K562 (cell line): ENCODE measurements at regions not wholly inside any gene's neighbourhood (a gene's known extent, or its start where the extent isn't known, plus 50 kb on each side); places are given as distances from the start of the nearest gene placed in this dataset.

Source experiments
- ATAC-seq: fragments of 200-7000 bp; cut with Tn5 transposase; 3 replicates; pipeline ENCODE4 v1.9.1; 2020; ENCODE audit warnings: moderate library complexity
- BruUV-seq: library from RNA; stranded (reverse); fragments of 400-500 nt; replicated peaks from 2 replicates; lab custom pipeline; 2021; lab: Mats Ljungman, UMichigan
- CTCF ChIA-PET: fragments of 300-600 bp; formaldehyde crosslinking; extraction: SDS; loops from one replicate; lab custom pipeline; 2021; ENCODE audit warnings: low intra/inter-chr PET ratio; lab: Yijun Ruan, JAX
- POLR2A ChIA-PET: fragments of 300-600, 350-650 bp; sonication (Branson Sonifier 250); formaldehyde crosslinking; extraction: SDS; loops from one replicate; lab custom pipeline; 2021; ENCODE audit warnings: antibody characterized with exemption, inconsistent platforms; lab: Yijun Ruan, JAX
- DNase-seq, 4 experiments: peaks; one replicate each; pipeline versions ENCODE4 v3.0.0 to v3.0.0-alpha.2; 2011 to 2018; ENCODE audit warnings: low spot score in 3 of 4, mixed read lengths in 3 of 4; ENCODE audit errors: extremely low read depth in 1 of 4
- FAIRE-seq: peaks from 2 replicates; lab custom pipeline; 2011; peaks lifted over from hg19 to GRCh38; lab: Jason Lieb, UNC
- H2AFZ ChIP-seq: 2 replicates; pipeline ENCODE4 v1.6.0; 2011; ENCODE audit warnings: low read depth, low read length, control low read depth, inconsistent platforms
- H3K27ac ChIP-seq: fragments of 200-600 bp; 3 replicates; pipeline ENCODE4 v1.8.0; 2011; ENCODE audit warnings: low read depth, mild to moderate bottlenecking, control low read depth, inconsistent platforms, low read length, moderate library complexity, mixed read lengths; ENCODE audit errors: extremely low read depth
- H3K27me3 ChIP-seq, 2 experiments: fragments of 300-600 bp in 1 of 2; 2 replicates in 1 of 2; 3 replicates in 1 of 2; pipeline versions ENCODE4 v1.6.0 to v1.8.0; 2011; ENCODE audit warnings: inconsistent platforms in 2 of 2, low read length in 2 of 2, mild to moderate bottlenecking in 1 of 2, mixed read lengths in 1 of 2, moderate library complexity in 1 of 2; ENCODE audit not compliant: control insufficient read depth in 2 of 2, insufficient read depth in 2 of 2
- H3K36me3 ChIP-seq: fragments of 300-600 bp; 3 replicates; pipeline ENCODE4 v1.8.0; 2011; ENCODE audit warnings: mild to moderate bottlenecking, low read length, inconsistent platforms; ENCODE audit not compliant: control insufficient read depth, insufficient read depth
- H3K4me1 ChIP-seq, 2 experiments: fragments of 200-600 bp in 1 of 2; replicated peaks in 1 of 2; 2 replicates in 1 of 2; 3 replicates in 1 of 2; pipeline versions ENCODE4 v1.5.1 to v1.8.0; 2011; ENCODE audit warnings: inconsistent platforms in 2 of 2, low read length in 2 of 2, mild to moderate bottlenecking in 1 of 2, mixed read lengths in 1 of 2, moderate library complexity in 1 of 2; ENCODE audit not compliant: control insufficient read depth in 2 of 2, insufficient read depth in 2 of 2
- H3K4me2 ChIP-seq: 2 replicates; pipeline ENCODE4 v1.6.1; 2011; ENCODE audit warnings: low read length, control low read depth, inconsistent platforms, mixed read lengths; ENCODE audit not compliant: insufficient read depth
- H3K4me3 ChIP-seq: fragments of 200-600 bp; sonication (generic), shearing (Covaris generic); 2 replicates; pipeline ENCODE4 v1.5.1; 2016; ENCODE audit warnings: control low read depth, inconsistent platforms
- H3K79me2 ChIP-seq: fragments of 200-600 bp; 3 replicates; pipeline ENCODE4 v1.8.0; 2011; ENCODE audit warnings: low read length, inconsistent platforms; ENCODE audit not compliant: control insufficient read depth, insufficient read depth
- H3K9ac ChIP-seq, 2 experiments: 2 replicates each; pipeline versions ENCODE4 v1.6.0 to v1.6.1; 2011; ENCODE audit warnings: low read depth in 2 of 2, low read length in 2 of 2, control low read depth in 1 of 2, inconsistent platforms in 1 of 2, mild to moderate bottlenecking in 1 of 2, mixed read lengths in 1 of 2; ENCODE audit not compliant: insufficient read depth in 1 of 2
- H3K9me1 ChIP-seq: one replicate; pipeline ENCODE4 v1.6.0; 2011; ENCODE audit warnings: inconsistent platforms, mild to moderate bottlenecking, low read length, moderate library complexity; ENCODE audit not compliant: control insufficient read depth, insufficient read depth
- H3K9me3 ChIP-seq: replicated peaks from 2 replicates; pipeline ENCODE4 v1.5.1; 2011; ENCODE audit warnings: low read depth, low read length, inconsistent platforms; ENCODE audit not compliant: control insufficient read depth, insufficient read depth
- H4K20me1 ChIP-seq: replicated peaks from 2 replicates; pipeline ENCODE4 v1.6.1; 2011; ENCODE audit warnings: low read length, inconsistent platforms, mixed read lengths; ENCODE audit not compliant: control insufficient read depth, insufficient read depth
- CTBP1 ChIP-seq: fragments of 450-650 bp; IDR thresholded peaks from 2 replicates; pipeline ENCODE4 v1.6.1; 2016; ENCODE audit warnings: borderline replicate concordance
- E2F6 ChIP-seq, 2 experiments: IDR thresholded peaks; 2 replicates each; pipeline ENCODE4 v1.6.1; 2011; ENCODE audit warnings: borderline replicate concordance in 1 of 2, control low read depth in 1 of 2, low read depth in 1 of 2, low read length in 1 of 2, mild to moderate bottlenecking in 1 of 2, mixed read lengths in 1 of 2, moderate library complexity in 1 of 2; ENCODE audit not compliant: insufficient read depth in 1 of 2, insufficient read length in 1 of 2, poor library complexity in 1 of 2, severe bottlenecking in 1 of 2; ENCODE audit errors: extremely low read depth in 1 of 2
- KAT8 ChIP-seq: fragments of 450-650 bp; IDR thresholded peaks from 2 replicates; pipeline ENCODE4 v1.6.1; 2016; ENCODE audit warnings: low read depth, mild to moderate bottlenecking
- NFATC3 ChIP-seq: fragments of 450-650 bp; IDR thresholded peaks from 2 replicates; pipeline ENCODE4 v1.6.1; 2017; ENCODE audit warnings: mild to moderate bottlenecking
- RBFOX2 ChIP-seq: fragments of 200-400 bp; formaldehyde crosslinking; IDR thresholded peaks from 2 replicates; pipeline ENCODE4 v1.6.1; 2017; ENCODE audit warnings: low read depth, mild to moderate bottlenecking, low read length, moderate library complexity
- VEZF1 ChIP-seq: fragments of 200-800 bp; sonication (Bioruptor generic); IDR thresholded peaks from 2 replicates; pipeline ENCODE4 v1.6.1; 2017; ENCODE audit warnings: missing genetic modification characterization, missing compliant biosample characterization
- ZNF699 ChIP-seq: fragments of 250-450 bp; sonication (Bioruptor Pico); IDR thresholded peaks from 2 replicates; pipeline ENCODE4 v1.8.0; 2021; ENCODE audit warnings: mild to moderate bottlenecking, moderate library complexity; ENCODE audit not compliant: insufficient replicate concordance
- whole genome bisulfite sequencing: fragments of 100-300 bp; shearing (Covaris generic); methylation state at CpG from one replicate; pipeline ENCODE4 v1.1.6; 2016; ENCODE audit warnings: low coverage, mixed read lengths; ENCODE audit not compliant: insufficient coverage; ENCODE audit errors: missing lambda C conversion rate; 5-methylcytosine and 5-hydroxymethylcytosine counted together
- in situ Hi-C: fragments of 300-500 bp; cut with MboI; formaldehyde crosslinking; loops from 4 replicates; pipeline ENCODE4 v1.15.0; 2018; ENCODE audit warnings: inconsistent platforms, mixed read lengths
- intact Hi-C: fragments of 100-400 bp; cut with micrococcal nuclease; formaldehyde crosslinking; loops from 2 replicates; pipeline ENCODE4 v1.14.2; 2022
- TF ChIP-seq, protein P1 (sequence below): sonication (generic); formaldehyde crosslinking; IDR thresholded peaks from 2 replicates; pipeline ENCODE4 v1.8.1; 2023; ENCODE audit warnings: mild to moderate bottlenecking, missing genetic modification reagents
- TF ChIP-seq, protein P2 (sequence below): fragments of 450-650 bp; IDR thresholded peaks from 2 replicates; pipeline ENCODE4 v1.6.1; 2016; ENCODE audit warnings: borderline replicate concordance
- TF ChIP-seq, protein P3 (sequence below): fragments of 450-650 bp; formaldehyde crosslinking; conservative IDR thresholded peaks from 2 replicates; pipeline ENCODE4 v1.4.0; 2022; ENCODE audit warnings: mild to moderate bottlenecking, missing genetic modification characterization

DNA sequence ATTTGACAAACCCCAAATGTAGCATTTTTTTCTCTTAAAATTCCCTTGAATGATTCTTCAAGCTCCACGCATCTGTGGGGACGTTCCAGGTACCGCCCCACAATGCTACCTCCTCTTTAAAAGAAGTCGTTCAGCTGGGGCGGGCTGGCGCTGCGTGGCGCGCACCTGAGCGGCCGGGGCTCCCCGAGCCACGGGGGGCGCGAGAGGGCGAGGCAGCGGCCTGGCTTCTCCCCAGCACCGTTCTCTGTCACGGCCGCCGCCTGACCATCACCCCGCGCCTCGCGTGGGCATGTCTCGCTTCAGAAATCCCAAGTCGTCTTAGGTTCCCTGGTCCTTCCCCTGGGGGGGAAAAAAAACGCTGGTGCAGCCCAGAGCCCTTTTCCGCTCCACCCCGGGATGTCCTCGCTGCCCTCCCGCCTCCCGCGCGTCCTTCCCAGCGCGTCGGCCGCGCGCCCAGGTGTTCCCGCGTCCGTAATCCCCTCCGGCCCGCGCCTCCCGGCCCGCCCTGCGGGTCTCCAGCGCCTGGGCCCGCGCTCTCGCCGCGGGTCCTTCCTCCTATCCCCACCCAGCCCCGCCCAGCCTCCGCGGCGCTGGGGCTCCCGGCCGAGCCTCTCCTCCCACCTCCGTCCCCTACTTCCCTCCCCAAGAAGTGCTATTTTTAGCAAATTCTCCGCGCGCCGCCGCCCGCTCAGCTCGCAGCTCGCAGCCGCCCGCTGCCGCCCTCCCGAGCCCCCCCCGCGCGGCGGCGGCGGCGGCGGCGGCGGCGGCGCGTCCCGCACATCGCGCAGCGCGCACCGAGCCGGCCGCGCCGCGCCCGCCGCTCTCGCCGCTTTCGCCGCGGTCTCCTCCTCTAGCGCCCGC, 58.7 kb upstream of the PRPS1L1 start:
- DNase-seq (peak; percentile 21 to 38 (median 30)), FAIRE-seq (no peak), ATAC-seq (peak; percentile 87)
- intact Hi-C loops (no loop called here), in situ Hi-C loops (no loop called here)
- H3K4me1 ChIP-seq: peaks cover 6 to 14% of the 10 kb centered on the region in 2 experiments; a peak in 4 of 5 replicates
- peaks cover 6% of the 10 kb centered on the region; the same call in 1 of the 2 replicates for H4K20me1 ChIP-seq
- H3K9ac ChIP-seq: peak overlapping the region in 1 of 2 experiments; percentile 88; a peak in 2 of 4 replicates
- H3K27me3 ChIP-seq: peaks cover 10 to 12% of the 10 kb centered on the region in 2 experiments
- no peaks in the 10 kb centered on the region for H3K36me3 ChIP-seq
- no TSS peak for BruUV-seq
- no peaks in the 10 kb centered on the region for H3K79me2 ChIP-seq
- 26% methylated on average over 20 of the region's 108 CpGs for WGBS
- POLR2A ChIA-PET: no interaction called here
- peak overlapping the region; percentile 80 for H2AFZ ChIP-seq
- H3K9me1 ChIP-seq: no peaks in the 10 kb centered on the region
- H3K27ac ChIP-seq: no peak overlapping the region
- CTCF ChIA-PET: no interaction called here
- H3K4me3 ChIP-seq: peak overlapping the region; percentile 49
- no peaks in the 10 kb centered on the region; the same call in 1 of the 2 replicates for H3K9me3 ChIP-seq
- peak overlapping the region; percentile 66 for H3K4me2 ChIP-seq
- TF ChIP-seq KAT8 (no peak), VEZF1 (CRISPR knock-in tag) (peak; percentile 48), NFATC3 (no peak), ZNF699 (CRISPR knock-in tag) (no peak), E2F6 (IDR thresholded peaks at IDR 0.05; ENCODE audit: borderline replicate concordance in 1 of 2, extremely low read depth in 1 of 2, insufficient read depth in 1 of 2, insufficient read length in 1 of 2, low read depth in 1 of 2, low read length in 1 of 2, poor library complexity in 1 of 2, severe bottlenecking in 1 of 2) (peak in 1 of 2 experiments; percentile 54), RBFOX2 (0 out of 2 replicates have a peak, but pooled peaks have one; percentile 31), CTBP1 (0 out of 2 replicates have a peak, but pooled peaks have one; percentile 23)
- TF ChIP-seq, protein P1, sequence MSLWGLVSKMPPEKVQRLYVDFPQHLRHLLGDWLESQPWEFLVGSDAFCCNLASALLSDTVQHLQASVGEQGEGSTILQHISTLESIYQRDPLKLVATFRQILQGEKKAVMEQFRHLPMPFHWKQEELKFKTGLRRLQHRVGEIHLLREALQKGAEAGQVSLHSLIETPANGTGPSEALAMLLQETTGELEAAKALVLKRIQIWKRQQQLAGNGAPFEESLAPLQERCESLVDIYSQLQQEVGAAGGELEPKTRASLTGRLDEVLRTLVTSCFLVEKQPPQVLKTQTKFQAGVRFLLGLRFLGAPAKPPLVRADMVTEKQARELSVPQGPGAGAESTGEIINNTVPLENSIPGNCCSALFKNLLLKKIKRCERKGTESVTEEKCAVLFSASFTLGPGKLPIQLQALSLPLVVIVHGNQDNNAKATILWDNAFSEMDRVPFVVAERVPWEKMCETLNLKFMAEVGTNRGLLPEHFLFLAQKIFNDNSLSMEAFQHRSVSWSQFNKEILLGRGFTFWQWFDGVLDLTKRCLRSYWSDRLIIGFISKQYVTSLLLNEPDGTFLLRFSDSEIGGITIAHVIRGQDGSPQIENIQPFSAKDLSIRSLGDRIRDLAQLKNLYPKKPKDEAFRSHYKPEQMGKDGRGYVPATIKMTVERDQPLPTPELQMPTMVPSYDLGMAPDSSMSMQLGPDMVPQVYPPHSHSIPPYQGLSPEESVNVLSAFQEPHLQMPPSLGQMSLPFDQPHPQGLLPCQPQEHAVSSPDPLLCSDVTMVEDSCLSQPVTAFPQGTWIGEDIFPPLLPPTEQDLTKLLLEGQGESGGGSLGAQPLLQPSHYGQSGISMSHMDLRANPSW: no peak
- TF ChIP-seq, protein P2, sequence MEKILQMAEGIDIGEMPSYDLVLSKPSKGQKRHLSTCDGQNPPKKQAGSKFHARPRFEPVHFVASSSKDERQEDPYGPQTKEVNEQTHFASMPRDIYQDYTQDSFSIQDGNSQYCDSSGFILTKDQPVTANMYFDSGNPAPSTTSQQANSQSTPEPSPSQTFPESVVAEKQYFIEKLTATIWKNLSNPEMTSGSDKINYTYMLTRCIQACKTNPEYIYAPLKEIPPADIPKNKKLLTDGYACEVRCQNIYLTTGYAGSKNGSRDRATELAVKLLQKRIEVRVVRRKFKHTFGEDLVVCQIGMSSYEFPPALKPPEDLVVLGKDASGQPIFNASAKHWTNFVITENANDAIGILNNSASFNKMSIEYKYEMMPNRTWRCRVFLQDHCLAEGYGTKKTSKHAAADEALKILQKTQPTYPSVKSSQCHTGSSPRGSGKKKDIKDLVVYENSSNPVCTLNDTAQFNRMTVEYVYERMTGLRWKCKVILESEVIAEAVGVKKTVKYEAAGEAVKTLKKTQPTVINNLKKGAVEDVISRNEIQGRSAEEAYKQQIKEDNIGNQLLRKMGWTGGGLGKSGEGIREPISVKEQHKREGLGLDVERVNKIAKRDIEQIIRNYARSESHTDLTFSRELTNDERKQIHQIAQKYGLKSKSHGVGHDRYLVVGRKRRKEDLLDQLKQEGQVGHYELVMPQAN: no peak
- TF ChIP-seq, protein P3, sequence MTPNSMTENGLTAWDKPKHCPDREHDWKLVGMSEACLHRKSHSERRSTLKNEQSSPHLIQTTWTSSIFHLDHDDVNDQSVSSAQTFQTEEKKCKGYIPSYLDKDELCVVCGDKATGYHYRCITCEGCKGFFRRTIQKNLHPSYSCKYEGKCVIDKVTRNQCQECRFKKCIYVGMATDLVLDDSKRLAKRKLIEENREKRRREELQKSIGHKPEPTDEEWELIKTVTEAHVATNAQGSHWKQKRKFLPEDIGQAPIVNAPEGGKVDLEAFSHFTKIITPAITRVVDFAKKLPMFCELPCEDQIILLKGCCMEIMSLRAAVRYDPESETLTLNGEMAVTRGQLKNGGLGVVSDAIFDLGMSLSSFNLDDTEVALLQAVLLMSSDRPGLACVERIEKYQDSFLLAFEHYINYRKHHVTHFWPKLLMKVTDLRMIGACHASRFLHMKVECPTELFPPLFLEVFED (CRISPR knock-in tag): no peak
